Mammary epithelial cell (primary cell): ENCODE measurements at regions not wholly inside any gene's neighbourhood (a gene's known extent, or its start where the extent isn't known, plus 50 kb on each side); places are given as distances from the start of the nearest gene placed in this dataset.

Source experiments
- EZH2 ChIP-seq: IDR thresholded peaks from 2 replicates; pipeline ENCODE4 v1.6.1; 2012; ENCODE audit warnings: low read length, inconsistent platforms, borderline replicate concordance
- TF ChIP-seq, protein P1 (sequence below), 2 donors: IDR thresholded peaks in 1 of 2; conservative IDR thresholded peaks in 1 of 2; 2 replicates each; pipeline ENCODE4 v1.5.1; 2011 to 2012; ENCODE audit warnings: inconsistent platforms in 2 of 2, low read length in 2 of 2, mild to moderate bottlenecking in 2 of 2, control low read depth in 1 of 2, low read depth in 1 of 2; ENCODE audit not compliant: insufficient read depth in 1 of 2; ENCODE audit errors: extremely low read depth in 1 of 2

DNA sequence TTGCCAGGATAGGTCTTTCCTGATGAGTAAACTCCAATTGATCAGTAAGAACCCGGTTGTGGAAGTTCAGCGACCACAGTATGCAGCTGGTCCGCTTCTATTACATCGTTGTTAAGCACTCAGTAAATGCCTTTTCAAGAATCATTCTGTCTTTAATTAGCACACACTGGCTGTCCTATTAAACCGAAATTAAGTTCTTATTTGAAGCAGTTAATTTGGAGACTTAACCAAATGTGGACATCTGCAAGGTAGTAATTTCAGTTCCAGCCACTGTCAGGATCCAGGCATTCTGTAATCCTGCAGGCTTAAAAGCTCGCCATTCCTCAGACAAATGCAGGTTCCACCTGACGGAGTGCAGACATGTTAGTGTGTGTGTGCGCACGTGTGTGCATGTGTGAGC lies 254.6 kb downstream of the IRX2 start:
- TF ChIP-seq, protein P1, sequence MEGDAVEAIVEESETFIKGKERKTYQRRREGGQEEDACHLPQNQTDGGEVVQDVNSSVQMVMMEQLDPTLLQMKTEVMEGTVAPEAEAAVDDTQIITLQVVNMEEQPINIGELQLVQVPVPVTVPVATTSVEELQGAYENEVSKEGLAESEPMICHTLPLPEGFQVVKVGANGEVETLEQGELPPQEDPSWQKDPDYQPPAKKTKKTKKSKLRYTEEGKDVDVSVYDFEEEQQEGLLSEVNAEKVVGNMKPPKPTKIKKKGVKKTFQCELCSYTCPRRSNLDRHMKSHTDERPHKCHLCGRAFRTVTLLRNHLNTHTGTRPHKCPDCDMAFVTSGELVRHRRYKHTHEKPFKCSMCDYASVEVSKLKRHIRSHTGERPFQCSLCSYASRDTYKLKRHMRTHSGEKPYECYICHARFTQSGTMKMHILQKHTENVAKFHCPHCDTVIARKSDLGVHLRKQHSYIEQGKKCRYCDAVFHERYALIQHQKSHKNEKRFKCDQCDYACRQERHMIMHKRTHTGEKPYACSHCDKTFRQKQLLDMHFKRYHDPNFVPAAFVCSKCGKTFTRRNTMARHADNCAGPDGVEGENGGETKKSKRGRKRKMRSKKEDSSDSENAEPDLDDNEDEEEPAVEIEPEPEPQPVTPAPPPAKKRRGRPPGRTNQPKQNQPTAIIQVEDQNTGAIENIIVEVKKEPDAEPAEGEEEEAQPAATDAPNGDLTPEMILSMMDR (conservative IDR thresholded peaks at IDR 0.05 in 1 of 2, IDR thresholded peaks at IDR 0.05 in 1 of 2; ENCODE audit: extremely low read depth in 1 of 2, insufficient read depth in 1 of 2, low read depth in 1 of 2, low read length in 2 of 2) = no peak
- no peak for TF ChIP-seq EZH2
